Choroid plexus epithelial cell (primary cell): ENCODE measurements at regions not wholly inside any gene's neighbourhood (a gene's known extent, or its start where the extent isn't known, plus 50 kb on each side); places are given as distances from the start of the nearest gene placed in this dataset.
A peak's percentile ranks its signal among the peaks of the same experiment; 100 is the strongest.

Experiments used
- DNase-seq: peaks from one replicate; pipeline ENCODE4 v3.0.0-alpha.2; 2010; ENCODE audit warnings: low read depth
- H3K4me3 ChIP-seq: 2 replicates; pipeline ENCODE4 v1.5.1; 2011; ENCODE audit warnings: low read depth, mild to moderate bottlenecking, control low read depth, low read length, moderate library complexity
- TF ChIP-seq, protein P1 (sequence below): conservative IDR thresholded peaks from 2 replicates; pipeline ENCODE4 v1.5.1; 2011; ENCODE audit warnings: low read depth, mild to moderate bottlenecking, control low read depth, inconsistent platforms, low read length, moderate library complexity

DNA sequence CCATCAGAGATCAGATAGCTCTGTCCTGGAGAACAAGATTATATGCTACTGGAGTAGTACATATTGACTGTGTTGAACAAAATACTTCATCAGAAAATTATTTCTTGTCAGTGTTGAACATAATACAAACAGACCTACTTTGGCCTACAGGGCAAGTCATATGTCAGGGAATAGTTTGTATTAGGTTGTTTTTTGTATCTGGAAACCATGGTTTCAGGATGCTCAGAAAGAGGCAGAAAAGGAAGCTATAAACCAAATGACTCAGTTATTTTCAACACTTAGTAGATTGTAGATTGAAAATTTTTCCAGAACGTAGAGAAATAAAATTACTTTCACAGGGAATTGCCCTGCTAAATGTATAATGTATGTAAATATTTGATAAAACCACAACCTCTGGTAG, 198.4 kb downstream of the CYB561 start:
- TF ChIP-seq, protein P1, sequence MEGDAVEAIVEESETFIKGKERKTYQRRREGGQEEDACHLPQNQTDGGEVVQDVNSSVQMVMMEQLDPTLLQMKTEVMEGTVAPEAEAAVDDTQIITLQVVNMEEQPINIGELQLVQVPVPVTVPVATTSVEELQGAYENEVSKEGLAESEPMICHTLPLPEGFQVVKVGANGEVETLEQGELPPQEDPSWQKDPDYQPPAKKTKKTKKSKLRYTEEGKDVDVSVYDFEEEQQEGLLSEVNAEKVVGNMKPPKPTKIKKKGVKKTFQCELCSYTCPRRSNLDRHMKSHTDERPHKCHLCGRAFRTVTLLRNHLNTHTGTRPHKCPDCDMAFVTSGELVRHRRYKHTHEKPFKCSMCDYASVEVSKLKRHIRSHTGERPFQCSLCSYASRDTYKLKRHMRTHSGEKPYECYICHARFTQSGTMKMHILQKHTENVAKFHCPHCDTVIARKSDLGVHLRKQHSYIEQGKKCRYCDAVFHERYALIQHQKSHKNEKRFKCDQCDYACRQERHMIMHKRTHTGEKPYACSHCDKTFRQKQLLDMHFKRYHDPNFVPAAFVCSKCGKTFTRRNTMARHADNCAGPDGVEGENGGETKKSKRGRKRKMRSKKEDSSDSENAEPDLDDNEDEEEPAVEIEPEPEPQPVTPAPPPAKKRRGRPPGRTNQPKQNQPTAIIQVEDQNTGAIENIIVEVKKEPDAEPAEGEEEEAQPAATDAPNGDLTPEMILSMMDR = no peak
- H3K4me3 ChIP-seq = no peak overlapping the region
- DNase-seq = peak; percentile 13

DNA sequence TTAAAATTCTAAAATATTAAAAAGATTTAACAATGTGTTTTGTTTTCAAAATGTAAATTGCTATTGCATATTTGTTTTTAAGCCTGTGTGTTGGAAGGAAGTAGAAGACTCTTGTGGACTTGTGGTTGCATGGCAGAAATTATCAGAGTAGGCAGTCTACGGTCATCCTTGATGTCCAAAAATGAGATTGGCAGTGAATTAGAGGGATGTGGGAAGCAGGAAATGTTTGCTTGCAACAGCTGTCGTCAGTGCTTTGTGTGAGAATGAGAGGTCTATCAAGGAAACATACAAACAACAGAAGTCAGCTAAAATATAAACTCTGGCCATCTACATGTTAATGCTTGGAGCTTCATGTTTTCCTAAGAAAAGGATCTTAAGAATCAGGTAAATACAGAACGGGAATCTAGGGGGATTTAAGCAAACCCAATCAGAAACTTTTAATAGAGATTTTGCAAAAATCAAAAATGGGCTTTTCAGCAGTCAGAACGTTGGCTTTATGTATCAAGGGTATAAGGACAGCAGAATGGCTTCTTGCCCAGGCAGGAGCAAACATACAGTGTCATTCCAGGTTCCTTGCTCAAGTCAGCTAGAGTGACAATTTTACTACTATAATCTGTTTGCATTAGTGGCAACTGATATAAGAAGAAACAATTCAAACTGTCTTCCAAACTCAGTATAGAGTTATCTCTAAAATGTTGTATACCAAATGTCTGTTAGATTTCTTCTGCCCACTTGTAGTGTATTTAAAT, 196.7 kb downstream of the CYB561 start:
- TF ChIP-seq, protein P1 = no peak
- peak; percentile 42 for DNase-seq
- no peak overlapping the region for H3K4me3 ChIP-seq

DNA sequence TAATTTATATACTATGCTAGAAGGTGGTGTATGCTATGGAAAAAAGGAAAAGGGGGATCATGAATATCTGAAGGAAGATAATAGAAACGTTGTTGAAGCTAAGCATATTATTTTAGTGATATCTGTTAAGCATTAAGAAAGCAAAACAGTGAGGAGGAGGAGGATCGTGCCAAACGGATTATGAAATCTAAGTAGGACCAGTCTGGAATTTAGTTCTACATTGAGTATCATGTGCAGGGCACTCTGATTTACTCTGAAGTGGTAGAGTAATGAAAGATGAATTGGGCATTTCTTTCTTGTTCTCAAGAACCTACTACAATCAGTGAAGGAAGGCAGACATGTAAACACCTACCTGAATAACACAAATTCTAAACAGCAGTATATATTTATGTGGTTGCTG, 195.3 kb downstream of the CYB561 start:
- H3K4me3 ChIP-seq = no peak overlapping the region
- TF ChIP-seq, protein P1 = no peak
- peak; percentile 38 for DNase-seq

DNA sequence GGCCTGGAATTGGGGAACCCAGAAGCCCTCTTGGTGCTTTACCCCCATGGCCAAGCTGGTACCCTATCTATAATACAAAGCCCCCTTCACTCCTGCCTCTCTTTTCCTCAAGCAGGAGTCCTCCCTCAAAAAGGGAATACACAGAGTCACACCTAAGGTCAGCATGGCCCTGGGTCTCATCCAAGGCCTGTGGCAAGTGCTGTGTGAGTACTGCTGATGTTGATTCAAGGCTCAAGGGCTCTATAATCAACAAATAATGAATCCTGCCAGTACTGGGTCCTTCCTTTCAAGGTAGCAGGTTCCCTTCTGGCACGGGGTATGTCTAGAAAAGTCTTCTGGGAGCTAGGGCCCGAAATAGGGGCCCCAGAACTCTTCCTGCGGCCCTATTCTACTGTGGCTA, 187.3 kb downstream of the CYB561 start:
- no peak for DNase-seq
- TF ChIP-seq, protein P1 = no peak
- H3K4me3 ChIP-seq = no peak overlapping the region

DNA sequence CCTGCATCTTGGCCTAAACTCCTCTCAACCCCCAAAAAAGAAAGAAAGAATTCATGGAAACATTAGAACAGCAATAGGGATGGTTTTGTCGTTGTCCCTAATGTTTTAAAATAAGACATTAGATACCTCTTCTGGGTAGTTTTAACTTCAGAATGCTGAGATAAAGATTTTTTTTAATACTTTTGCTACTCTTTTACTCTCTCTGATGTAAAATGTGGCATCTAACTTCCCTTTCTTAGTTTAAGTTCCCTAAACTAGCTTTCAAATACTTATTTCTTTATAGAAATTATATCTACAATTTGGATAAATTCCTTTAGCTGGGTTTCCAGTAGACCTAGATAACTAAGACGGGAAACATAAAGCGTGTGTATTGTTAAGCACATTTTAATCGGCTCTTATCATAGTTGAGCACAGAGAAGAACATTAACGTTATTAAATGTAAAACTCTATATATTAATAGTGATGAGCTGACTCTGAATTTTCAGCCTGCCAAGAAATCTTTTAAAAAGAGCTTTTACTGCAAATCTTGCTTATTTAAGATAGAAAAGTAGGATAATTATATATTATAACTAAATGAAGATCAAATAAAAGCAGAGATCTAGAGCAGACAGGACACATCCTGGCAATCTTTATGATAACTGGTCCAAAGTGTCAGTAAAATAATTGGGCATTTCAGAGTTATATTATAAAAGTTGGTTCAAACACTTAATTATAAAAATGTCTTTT, 183.2 kb downstream of the CYB561 start:
- no peak for DNase-seq
- no peak overlapping the region for H3K4me3 ChIP-seq
- TF ChIP-seq, protein P1 = no peak

DNA sequence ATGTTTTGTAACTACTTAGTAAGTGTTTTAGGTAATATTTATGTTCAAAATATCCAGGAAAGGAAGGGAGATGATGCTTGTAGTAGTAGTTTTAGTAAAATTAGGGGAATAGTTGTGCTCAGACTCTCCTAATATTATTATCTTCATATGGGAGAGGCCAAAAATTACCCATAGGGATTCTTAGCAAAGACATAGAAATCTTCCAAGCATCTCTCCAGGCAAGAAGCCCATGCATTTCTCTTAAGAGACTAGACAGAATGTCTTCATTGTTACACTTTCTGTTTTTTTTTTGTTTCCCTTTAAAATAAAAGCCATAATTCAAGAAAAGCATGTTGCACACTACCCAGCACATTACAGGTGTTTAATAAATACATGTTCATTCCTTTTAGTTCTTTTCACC, 180.6 kb downstream of the CYB561 start:
- no peak for DNase-seq
- TF ChIP-seq, protein P1 = no peak
- H3K4me3 ChIP-seq = no peak overlapping the region
